GM18526 (cell line): ENCODE measurements at regions not wholly inside any gene's neighbourhood (a gene's known extent, or its start where the extent isn't known, plus 50 kb on each side); places are given as distances from the start of the nearest gene placed in this dataset.

Experiments
- POLR2A ChIP-seq: IDR thresholded peaks from 3 replicates; pipeline ENCODE4 v1.6.1; 2011; ENCODE audit not compliant: insufficient read length; ENCODE audit errors: extremely low read depth

DNA sequence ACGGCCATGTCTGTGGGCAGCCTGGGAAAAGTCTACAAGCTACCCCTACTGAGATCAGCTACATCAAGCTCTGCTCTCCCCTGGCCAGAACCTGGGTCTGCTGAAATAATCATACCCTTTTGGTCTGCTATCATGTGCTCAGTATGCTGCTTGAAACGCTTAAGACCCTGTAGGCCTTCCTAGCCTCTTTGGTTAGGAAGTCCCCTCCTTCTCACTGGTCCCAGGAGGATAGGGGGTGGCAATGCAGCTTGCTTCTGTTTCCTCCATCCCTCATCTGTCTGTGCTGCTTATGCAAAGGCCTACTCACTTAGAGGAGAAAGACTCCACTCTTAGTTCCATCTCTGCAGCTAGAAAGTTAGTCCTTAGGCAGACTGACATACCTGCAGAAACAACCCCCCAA is 118.2 kb upstream of the RASGRP1 start:
- TF ChIP-seq POLR2A, result no peak

DNA sequence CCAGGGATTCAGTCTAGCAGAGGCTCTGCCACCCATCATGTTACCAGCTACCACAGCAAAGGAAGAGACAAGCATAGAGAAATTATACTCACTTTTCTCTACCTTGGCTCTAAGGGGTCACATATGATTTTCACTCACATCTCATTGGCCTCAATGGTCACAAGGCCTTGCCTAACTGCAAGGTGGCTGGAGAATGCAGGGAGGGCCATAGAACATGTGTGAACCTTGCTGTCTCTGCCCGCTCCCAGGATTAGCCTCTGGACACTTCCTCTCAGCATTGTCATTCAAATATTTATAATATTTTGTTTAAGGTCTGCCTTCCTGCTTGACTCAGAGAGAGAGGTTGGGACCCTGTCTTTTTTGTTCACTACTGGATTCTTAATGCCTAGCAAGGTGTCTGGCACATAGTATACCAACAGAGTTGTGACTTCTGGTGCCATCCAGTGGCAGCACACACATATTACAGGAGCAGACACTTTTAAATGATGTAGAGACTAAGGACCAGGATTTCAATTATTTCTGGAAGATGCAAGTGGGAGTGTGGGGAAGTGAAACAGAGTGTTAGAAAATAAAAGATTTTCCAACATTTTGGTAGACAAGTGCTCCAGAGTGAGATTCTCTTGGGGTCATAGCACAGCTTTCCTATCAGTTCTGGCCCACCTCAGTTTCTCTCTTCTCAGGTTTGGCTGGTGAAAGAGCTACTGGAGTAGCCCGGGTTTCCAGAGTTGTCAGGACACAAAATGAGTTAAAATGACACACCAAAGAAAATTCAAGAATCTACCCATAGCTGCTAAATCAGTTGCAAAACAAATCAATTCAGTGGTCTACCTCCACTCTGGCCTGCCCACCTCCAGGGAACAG is 119.0 kb upstream of the RASGRP1 start:
- TF ChIP-seq POLR2A, result no peak

DNA sequence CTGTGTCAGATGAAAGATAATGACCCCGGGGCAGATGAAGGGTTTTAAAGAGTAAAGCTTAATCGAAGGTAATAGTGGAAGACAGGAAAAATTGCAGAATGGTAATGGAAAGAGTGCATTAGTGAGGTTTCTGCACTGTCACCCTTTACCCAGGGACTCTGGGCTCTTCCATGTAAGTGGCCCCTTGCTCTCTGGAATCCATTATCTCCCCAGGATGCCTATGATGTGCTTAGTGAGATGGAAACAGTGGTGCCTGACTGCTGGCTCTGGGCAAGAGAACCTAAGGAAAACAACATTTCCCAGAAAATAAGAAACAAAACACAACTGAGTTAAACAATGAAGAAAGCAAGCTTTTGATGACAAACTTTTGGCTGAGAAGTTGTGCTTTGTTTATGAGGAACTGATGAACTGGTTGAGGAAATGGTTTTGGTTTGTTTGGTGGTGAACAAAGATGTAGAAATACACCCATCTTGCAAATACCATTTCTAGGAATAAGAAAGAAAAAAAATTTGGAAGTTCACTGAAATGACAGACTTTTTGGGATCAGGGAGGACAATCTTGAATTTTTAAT is 119.9 kb upstream of the RASGRP1 start:
- no peak for TF ChIP-seq POLR2A

DNA sequence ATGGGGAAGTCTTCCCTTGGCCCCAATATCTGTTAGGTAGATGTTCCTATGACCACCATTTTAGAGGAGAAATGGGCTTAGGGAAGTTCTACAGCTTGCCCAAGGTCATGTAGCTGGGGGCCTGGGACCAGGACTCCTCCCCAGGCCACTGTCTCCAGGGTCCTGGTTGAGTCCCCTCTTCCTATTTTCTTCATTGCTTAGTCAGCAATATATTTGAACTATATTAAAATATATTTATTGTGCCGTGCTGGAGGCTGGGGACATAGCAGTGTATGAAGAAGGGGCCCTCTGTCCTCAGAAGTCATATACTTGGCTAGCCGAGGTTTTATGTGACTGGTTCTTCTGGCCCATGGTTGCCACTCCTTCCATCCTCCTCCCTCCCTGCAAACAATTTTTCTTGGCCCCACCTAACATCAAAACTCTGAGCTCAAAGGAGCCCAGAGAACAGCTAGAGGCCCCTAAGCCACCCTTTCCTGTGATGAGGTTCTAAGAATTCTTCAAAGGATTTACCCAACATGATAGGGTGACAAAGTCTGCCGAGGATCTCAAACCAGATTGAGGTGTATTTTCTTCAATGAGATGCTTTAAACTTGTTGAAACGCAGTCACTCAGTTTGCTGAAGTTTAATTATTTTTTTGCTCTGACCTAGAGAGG is 121.2 kb upstream of the RASGRP1 start:
- TF ChIP-seq POLR2A, result no peak

DNA sequence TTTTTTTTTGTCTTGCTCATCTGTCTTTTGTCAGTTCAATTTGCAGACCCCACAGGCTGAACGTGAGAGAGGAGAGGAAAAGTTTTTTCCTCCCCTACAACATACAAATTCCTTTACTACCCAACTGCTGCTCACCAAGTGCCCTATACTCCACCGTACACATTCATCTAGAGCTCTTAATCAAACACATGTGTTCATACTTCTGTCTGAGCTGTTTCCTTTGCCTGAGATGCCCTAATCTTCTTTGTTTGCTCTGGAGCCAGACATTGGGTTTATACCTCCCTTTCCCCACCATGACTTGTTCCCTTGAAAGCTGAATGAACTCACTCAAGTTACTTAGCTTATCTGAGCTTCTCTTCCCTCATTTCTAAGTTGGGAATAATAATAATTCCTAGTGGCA is 122.7 kb upstream of the RASGRP1 start:
- no peak for TF ChIP-seq POLR2A

DNA sequence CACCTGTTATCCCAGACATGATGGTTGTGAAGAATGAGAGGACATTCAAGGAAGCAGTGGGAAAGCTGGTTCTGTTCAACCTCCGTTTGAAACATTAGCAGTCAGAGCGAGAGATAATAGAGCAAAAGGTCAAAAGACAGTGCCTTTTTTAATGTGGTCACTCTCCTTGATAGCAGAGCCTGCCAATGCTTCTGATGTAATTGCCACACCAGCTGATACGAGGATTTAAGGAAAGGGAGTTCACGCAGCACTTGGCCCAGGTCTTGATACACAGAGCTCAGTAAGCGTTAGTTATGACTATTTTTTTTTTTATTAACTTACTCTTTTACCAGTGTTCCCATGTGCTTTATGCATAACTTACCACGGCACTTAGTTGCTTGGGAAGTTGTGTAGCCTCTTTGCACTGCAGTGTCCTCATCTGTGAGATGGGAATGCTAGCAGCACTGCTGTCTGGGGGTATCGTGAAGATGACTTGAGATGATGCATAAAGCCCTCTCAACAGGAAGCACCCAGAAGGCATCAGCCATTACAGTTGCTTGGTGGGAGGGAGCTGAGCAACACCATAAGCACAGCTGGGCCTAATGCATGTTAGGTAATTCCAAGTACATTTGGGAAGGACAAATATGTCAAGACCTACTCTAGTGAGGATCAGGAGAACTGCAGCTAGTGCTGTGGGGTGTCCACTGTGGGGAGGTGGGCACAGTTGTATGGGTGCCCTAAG is 123.3 kb upstream of the RASGRP1 start:
- no peak for TF ChIP-seq POLR2A

DNA sequence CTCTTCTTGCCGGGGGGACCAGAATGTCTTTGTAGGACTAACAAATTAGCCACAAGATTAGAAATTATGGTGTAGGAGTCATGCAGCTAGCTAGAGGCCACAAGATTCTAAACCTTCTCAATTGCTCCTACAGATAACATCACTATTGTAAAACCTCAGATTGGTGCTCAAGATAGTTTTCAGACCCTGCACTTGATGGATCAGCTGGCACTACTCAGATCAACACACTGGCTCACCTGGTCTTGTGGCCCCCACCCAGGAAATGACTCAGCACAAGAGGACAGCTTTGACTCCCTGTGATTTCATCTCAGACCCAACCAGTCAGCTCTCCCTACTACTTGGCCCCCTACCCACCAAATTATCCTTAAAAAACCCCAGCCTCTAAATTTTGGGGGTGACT is 124.1 kb upstream of the RASGRP1 start:
- TF ChIP-seq POLR2A, result no peak

DNA sequence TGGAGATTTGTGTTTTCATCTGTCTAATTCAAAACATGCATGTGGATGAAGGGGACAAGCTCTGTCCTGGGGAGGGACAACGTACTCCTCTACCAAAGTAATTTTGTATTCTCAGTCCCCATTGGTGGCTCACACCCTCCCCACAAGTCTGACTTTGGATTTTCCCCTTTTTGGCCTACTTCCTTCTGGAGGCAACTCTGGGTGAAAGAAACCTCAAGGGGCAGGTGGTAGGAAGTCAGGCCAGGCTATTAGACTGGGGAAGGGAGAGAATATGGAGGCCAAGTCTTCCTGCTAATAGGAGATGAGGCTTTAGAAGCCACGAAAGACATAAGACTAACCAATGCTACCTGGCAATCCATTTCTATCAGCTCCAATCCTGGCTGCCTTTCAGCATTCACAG is 124.9 kb upstream of the RASGRP1 start:
- TF ChIP-seq POLR2A, result no peak

DNA sequence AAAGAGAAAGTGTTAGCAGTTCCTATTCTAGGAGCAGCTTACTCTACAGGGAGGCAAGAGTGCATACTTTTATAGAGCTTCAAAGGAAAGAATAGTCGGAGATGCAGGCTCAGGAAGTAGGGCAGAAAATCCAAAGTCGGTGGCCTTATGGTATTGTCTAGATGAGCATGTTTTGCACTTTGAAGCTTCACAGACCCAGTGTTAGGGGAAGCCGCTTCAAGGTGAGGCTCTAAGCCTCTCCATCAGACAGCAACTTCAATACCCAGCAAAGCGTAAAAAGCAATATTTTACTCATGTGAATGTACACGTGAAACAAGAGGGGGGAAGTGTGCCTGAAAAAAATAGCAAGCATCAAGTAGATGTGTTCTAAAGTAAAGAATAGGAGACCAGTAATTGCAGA is 125.6 kb upstream of the RASGRP1 start:
- no peak for TF ChIP-seq POLR2A

DNA sequence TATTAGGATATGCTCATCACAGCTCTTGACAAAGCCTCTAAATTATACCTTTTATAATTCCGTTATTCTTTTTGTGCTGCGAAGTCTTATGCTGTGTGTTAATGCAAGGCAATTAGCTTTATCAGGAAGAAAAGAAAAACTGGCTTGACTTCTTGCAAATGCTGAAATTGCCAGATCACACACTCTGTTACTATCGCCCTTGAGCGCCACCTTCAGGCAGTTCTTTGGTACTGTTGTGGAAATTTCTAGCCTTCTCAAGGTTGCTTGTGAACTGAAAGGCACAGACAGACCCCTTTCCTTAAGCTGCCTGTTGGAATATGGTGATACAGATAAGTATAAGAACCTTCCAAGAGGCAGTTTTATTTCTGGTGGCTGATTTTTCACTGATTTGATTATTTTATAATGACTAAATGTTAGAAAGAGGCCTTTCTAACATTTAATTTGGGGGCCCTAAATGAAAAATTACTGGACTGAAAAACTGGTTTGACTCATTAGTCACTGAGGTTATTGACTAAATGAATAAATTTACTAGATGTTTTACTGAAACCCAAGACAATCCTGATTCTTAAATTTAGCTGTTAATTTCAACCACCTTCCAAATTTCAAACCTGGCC is 126.2 kb upstream of the RASGRP1 start:
- TF ChIP-seq POLR2A, result no peak

DNA sequence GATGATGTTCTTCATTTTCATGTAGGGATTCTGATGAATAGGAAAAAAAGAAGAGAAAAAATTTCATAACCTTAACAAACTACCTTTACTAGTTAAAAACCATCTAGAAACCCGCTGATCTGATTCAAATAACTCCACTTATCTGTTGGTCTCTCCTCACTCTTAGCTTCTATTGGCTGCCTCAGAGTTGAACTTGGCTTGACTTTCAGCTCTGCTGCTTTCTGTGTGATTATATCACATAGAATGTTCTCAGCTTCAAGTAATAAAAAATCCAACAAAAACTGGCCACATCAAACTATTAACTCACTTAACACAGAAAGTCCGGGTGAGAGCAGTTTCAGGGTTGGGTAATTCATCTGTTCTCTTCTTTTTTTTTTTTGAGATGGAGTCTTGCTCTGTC is 126.8 kb upstream of the RASGRP1 start:
- TF ChIP-seq POLR2A, result no peak

DNA sequence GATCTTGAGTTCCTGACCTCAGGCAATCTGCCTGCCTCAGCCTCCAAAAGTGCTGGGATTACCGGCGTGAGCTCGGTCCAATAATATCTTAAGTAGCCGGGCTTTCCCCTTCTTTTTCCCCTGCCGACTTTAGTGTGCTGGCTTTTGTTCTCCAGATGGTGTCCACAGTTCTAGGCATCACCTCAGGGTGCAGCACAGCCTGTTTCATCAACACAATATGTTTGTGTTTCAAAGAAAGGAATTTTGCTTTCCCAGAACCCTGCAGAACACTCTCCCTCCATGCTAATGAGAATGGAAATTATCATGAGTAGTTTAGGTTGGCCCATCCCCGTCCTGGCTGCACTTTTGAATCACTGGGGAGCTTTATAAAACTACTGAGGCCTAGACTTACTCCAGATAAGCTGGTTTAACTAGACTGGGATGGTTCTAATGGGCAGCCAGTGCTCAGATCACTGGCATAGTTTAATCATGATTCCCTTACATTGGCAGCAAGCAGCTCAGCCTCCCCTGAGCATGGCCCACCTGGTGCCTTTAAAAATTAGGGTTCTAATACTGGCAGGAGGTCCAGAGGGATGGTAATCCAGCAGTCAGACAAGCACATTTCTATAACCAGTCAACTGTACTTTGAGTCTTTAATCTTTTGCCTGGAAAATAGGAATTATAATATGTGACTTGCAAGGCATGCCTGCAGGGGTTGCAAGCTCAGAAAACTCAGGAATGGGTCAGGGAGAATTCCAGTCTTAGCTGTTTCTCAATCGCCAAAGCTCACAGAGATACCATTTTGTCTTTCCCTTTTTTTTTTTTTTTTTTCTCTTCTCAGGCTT is 127.6 kb upstream of the RASGRP1 start:
- TF ChIP-seq POLR2A, result no peak

DNA sequence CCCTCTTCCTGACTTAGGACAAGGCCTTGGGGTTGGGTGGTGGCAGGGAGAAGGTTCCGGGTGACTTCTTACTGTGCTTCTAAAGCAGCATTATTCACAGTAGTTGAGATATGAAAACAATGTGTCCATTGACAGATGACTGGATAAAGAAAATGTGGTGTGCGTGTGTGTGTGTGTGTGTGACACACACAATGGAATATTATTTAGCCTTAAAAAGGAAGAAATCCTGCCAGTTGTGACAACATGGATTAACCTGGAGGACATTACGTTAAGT is 128.1 kb upstream of the RASGRP1 start:
- no peak for TF ChIP-seq POLR2A

DNA sequence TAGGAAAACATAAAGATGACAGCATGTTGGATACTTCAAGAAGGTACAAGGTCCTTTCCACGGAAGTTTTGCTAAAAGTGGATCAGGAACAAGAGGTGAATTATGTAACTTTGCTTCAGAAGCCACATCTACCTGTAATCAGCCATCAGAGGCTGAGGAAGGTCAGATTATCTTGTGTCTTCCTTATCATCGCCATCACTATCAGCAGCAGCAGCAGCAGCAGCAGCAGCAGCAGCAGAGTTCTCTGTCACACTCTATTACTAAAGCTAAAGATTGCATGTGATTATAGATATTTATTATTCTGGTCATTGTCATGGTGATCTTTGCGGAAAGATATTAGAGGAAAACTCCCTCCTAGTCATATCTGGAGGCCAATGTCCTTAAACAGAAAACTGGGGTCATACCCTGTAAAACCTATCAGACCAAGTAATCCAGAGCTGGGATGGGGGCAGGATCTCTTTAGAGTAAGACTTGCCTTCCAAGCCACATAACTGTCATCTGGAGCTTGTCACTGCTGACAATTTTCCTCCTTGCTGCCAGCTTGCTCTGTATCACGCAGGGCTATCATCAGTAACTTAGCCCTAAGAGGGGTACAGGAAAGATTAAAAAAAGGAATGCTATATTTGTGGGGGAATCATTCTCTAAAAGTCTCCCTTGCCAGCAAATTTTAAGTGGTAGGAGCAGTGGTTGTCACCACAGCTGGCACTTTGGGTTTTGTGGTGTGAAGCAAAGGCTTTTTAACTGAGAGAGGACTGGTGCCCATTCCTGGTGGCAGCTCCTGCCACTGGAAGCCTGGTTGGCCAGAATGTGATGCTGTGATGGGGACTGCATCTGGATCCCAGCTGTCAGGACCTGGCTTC is 130.9 kb upstream of the RASGRP1 start:
- no peak for TF ChIP-seq POLR2A
